ENCODE measurements at regions not wholly inside any gene's neighbourhood (a gene's known extent, or its start where the extent isn't known, plus 50 kb on each side); places are given as distances from the start of the nearest gene placed in this dataset.

GRCh38 chr6:119735530-119735929 lies 386.0 kb upstream of the MAN1A1 start:
- H3K79me2 ChIP-seq (ENCODE audit: insufficient read depth, low read depth, low read length): no peaks in the 10 kb centered on the region
- no peaks in the 10 kb centered on the region for H3K9me3 ChIP-seq (ENCODE audit: low read length)
- no peak overlapping the region for H3K4me3 ChIP-seq (ENCODE audit: low read depth, low read length, poor library complexity, severe bottlenecking)
- H3K4me2 ChIP-seq (ENCODE audit: low read length): no peak overlapping the region
- no peaks in the 10 kb centered on the region for H3K9me2 ChIP-seq (ENCODE audit: insufficient read depth, low read length)
- ChIA-PET POLR2A (interaction anchor here (1.5 kb wide), 1 partner anchor 8 kb away, joined by 3 read pairs; no protein-coding TSS in a partner anchor), CTCF (ENCODE audit: unreplicated experiment) (no interaction called here)
- H3K4me1 ChIP-seq (ENCODE audit: insufficient read depth, low read length, poor library complexity, severe bottlenecking): peaks cover 18% of the 10 kb centered on the region
- H2AFZ ChIP-seq (ENCODE audit: low read length): peak overlapping the region; percentile 72
- no peak overlapping the region for H3K27ac ChIP-seq (ENCODE audit: low read depth, low read length, poor library complexity, severe bottlenecking)
- intact Hi-C loops (cut with micrococcal nuclease; ENCODE audit: unreplicated experiment): no loop called here
- H3K36me3 ChIP-seq (ENCODE audit: insufficient read depth, low read length): no peaks in the 10 kb centered on the region; the same call in 1 of the 2 replicates
- TF ChIP-seq EZH2phosphoT487 (IDR thresholded peaks at IDR 0.05; ENCODE audit: borderline replicate concordance, low read depth, low read length): no peak
- no peak for TF ChIP-seq CTCF (conservative IDR thresholded peaks at IDR 0.05; ENCODE audit: low read length)
- H4K20me1 ChIP-seq (ENCODE audit: insufficient read depth, low read length): no peaks in the 10 kb centered on the region
- no TSS peak for BruUV-seq (replicated peaks)
- DNase-seq (ENCODE audit: low spot score): no peak

GRCh38 chr6:119734227-119734626 lies 384.7 kb upstream of the MAN1A1 start:
- CTCF ChIA-PET (ENCODE audit: unreplicated experiment): no interaction called here
- no TSS peak for BruUV-seq (replicated peaks)

More at GRCh38 chr6:119734227-119734626, 384.7 kb upstream of the MAN1A1 start:
- Histone ChIP-seq H3K4me3 (ENCODE audit: low read depth, low read length, poor library complexity, severe bottlenecking) (no peak overlapping the region), H3K27ac (ENCODE audit: low read depth, low read length, poor library complexity, severe bottlenecking) (no peak overlapping the region), H4K20me1 (ENCODE audit: insufficient read depth, low read length) (no peaks in the 10 kb centered on the region), H2AFZ (ENCODE audit: low read length) (no peak overlapping the region), H3K4me1 (ENCODE audit: insufficient read depth, low read length, poor library complexity, severe bottlenecking) (peaks cover 21% of the 10 kb centered on the region), H3K9me3 (ENCODE audit: low read length) (peaks cover 4% of the 10 kb centered on the region; the same call in 1 of the 2 replicates), H3K4me2 (ENCODE audit: low read length) (no peak overlapping the region), H3K9me2 (ENCODE audit: insufficient read depth, low read length) (no peaks in the 10 kb centered on the region), H3K36me3 (ENCODE audit: insufficient read depth, low read length) (no peaks in the 10 kb centered on the region; the same call in 1 of the 2 replicates), H3K79me2 (ENCODE audit: insufficient read depth, low read depth, low read length) (no peaks in the 10 kb centered on the region)
- DNase-seq (ENCODE audit: low spot score): no peak
- TF ChIP-seq EZH2phosphoT487 (IDR thresholded peaks at IDR 0.05; ENCODE audit: borderline replicate concordance, low read depth, low read length) (no peak), CTCF (conservative IDR thresholded peaks at IDR 0.05; ENCODE audit: low read length) (no peak)
- POLR2A ChIA-PET: interaction anchor here (1.0 kb wide), 2 partner anchors 15 to 222 kb away, joined by 3 to 4 read pairs; no protein-coding TSS in a partner anchor
- intact Hi-C loops (cut with micrococcal nuclease; ENCODE audit: unreplicated experiment): no loop called here
